GDM1 (cell line): ENCODE measurements at regions not wholly inside any gene's neighbourhood (a gene's known extent, or its start where the extent isn't known, plus 50 kb on each side); places are given as distances from the start of the nearest gene placed in this dataset.
A peak's percentile ranks its signal among the peaks of the same experiment; 100 is the strongest.

Experiments used
- DNase-seq: peaks from one replicate; lab custom pipeline; 2025; lab: John Stamatoyannopoulos, UW

GRCh38 chr9:130755377-130756007 is 61.9 kb downstream of the EXOSC2 start:
- DNase-seq, result no peak

- DNase-seq, result peak; percentile 8
These were observed 62.5 kb downstream of the EXOSC2 start for GRCh38 chr9:130756037-130756436.

- no peak for DNase-seq
These were observed 63.0 kb downstream of the EXOSC2 start for GRCh38 chr9:130756455-130757152.

- no peak for DNase-seq
These were observed 66.2 kb downstream of the EXOSC2 start for GRCh38 chr9:130759738-130760137.

GRCh38 chr9:130763331-130764171 is 70.0 kb downstream of the EXOSC2 start:
- no peak for DNase-seq

GRCh38 chr9:130765137-130766020 is 69.7 kb upstream of the ABL1 start:
- no peak for DNase-seq

GRCh38 chr9:130766021-130766926 is 68.8 kb upstream of the ABL1 start:
- DNase-seq, result no peak

- DNase-seq, result no peak
These were observed 68.1 kb upstream of the ABL1 start for GRCh38 chr9:130766927-130767307.

GRCh38 chr9:130768265-130768664 is 66.8 kb upstream of the ABL1 start:
- peak; percentile 44 for DNase-seq

- no peak for DNase-seq
These were observed 66.1 kb upstream of the ABL1 start for GRCh38 chr9:130768891-130769403.

- DNase-seq, result no peak
These were observed 65.0 kb upstream of the ABL1 start for GRCh38 chr9:130770093-130770492.

- peak; percentile 41 for DNase-seq
These were observed 64.2 kb upstream of the ABL1 start for GRCh38 chr9:130770679-130771442.

GRCh38 chr9:130772185-130772584 is 62.9 kb upstream of the ABL1 start:
- DNase-seq, result no peak

GRCh38 chr9:130774183-130774582 is 60.9 kb upstream of the ABL1 start:
- DNase-seq, result no peak

GRCh38 chr9:130775336-130775991 is 59.6 kb upstream of the ABL1 start:
- DNase-seq, result no peak

GRCh38 chr9:130779153-130779855 is 55.8 kb upstream of the ABL1 start:
- no peak for DNase-seq

- no peak for DNase-seq
These were observed 54.6 kb upstream of the ABL1 start for GRCh38 chr9:130780415-130780814.

GRCh38 chr9:130780865-130781504 is 54.1 kb upstream of the ABL1 start:
- no peak for DNase-seq
